ENCODE measurements at regions not wholly inside any gene's neighbourhood (a gene's known extent, or its start where the extent isn't known, plus 50 kb on each side); places are given as distances from the start of the nearest gene placed in this dataset.

DNA sequence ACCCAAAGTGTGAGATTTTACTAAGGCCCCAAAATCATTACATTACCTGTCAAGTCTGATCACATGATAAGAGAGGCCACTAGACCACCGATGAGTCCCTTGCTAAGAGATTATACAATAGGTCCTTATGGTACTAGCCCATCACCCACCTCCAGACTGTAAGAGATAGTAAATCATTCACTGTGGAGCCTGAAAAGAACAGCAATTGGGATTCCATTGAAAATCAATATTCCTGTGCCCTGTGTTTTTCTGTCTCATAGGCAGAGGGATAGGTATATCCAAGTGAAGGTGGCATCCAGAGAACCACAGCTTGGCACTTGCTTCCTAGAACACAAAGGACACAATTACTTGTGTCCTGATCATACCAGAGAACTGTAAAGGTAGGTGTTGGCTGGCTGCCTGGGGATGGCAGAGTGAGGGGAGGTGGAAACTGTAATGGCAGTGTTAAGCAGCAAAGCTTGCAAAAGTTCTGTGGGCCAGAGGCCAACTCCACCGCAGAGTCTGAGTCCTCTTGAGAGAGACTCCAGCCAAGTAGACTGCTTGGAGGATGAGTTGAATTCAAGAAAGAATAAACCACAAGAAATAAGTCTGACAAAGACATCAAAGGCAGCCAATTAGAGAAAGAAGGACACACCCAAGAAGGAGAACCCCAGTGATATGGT is 102.0 kb upstream of the PIEZO2 start:
- Histone ChIP-seq H3K4me1 (no peaks in the 10 kb centered on the region), H3K27ac (no peak overlapping the region), H3K27me3 (no peaks in the 10 kb centered on the region), H3K36me3 (no peaks in the 10 kb centered on the region), H3K9me3 (no peaks in the 10 kb centered on the region), H3K4me3 (no peak overlapping the region)
- TF ChIP-seq POLR2AphosphoS5 (IDR thresholded peaks at IDR 0.05) (no peak), EP300 (IDR thresholded peaks at IDR 0.05) (no peak), POLR2A (IDR thresholded peaks at IDR 0.05) (no peak)
- TF ChIP-seq, protein P1, sequence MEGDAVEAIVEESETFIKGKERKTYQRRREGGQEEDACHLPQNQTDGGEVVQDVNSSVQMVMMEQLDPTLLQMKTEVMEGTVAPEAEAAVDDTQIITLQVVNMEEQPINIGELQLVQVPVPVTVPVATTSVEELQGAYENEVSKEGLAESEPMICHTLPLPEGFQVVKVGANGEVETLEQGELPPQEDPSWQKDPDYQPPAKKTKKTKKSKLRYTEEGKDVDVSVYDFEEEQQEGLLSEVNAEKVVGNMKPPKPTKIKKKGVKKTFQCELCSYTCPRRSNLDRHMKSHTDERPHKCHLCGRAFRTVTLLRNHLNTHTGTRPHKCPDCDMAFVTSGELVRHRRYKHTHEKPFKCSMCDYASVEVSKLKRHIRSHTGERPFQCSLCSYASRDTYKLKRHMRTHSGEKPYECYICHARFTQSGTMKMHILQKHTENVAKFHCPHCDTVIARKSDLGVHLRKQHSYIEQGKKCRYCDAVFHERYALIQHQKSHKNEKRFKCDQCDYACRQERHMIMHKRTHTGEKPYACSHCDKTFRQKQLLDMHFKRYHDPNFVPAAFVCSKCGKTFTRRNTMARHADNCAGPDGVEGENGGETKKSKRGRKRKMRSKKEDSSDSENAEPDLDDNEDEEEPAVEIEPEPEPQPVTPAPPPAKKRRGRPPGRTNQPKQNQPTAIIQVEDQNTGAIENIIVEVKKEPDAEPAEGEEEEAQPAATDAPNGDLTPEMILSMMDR (IDR thresholded peaks at IDR 0.05): no peak
- no peak for DNase-seq (ENCODE audit: low spot score in 2 of 2)
- 51% methylated on average over 2 of the region's 2 CpGs for WGBS

- TF ChIP-seq POLR2AphosphoS5 (IDR thresholded peaks at IDR 0.05) (no peak), EP300 (IDR thresholded peaks at IDR 0.05) (no peak), POLR2A (IDR thresholded peaks at IDR 0.05) (no peak)
- TF ChIP-seq, protein P1 (IDR thresholded peaks at IDR 0.05): no peak
- Histone ChIP-seq H3K36me3 (no peaks in the 10 kb centered on the region), H3K27me3 (no peaks in the 10 kb centered on the region), H3K9me3 (no peaks in the 10 kb centered on the region), H3K4me3 (no peak overlapping the region), H3K4me1 (no peaks in the 10 kb centered on the region), H3K27ac (no peak overlapping the region)
- 78% methylated on average over 2 of the region's 2 CpGs for WGBS
- DNase-seq (ENCODE audit: low spot score in 2 of 2): no peak
Observed at GRCh38 chr18:11249391-11249790, 100.0 kb upstream of the PIEZO2 start.

DNA sequence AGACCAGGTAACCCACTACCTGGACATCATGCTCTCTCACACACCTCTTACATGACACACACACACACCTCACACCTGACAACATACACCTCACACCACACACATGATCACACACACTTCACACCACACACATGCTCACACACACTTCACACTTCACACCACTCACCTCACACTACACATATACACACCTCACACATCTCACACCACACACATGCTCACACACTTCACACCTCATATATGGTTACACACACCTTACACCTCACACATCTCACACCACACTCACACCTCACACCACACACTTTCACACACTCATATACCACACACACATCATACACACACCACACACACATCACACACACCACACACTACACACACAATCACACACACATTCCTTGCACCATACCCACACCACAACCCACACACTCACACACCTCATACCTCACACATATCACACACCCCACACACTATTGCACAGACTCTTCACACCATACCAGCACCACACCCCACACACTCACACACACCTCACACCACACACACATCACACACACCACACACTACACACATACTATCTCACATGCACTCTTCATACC is 98.1 kb upstream of the PIEZO2 start:
- DNase-seq (ENCODE audit: low spot score in 2 of 2): no peak
- no peaks in the 10 kb centered on the region for H3K36me3 ChIP-seq
- H3K9me3 ChIP-seq: no peaks in the 10 kb centered on the region
- H3K27me3 ChIP-seq: no peaks in the 10 kb centered on the region
- no peaks in the 10 kb centered on the region for H3K4me1 ChIP-seq
- TF ChIP-seq, protein P1 (IDR thresholded peaks at IDR 0.05): no peak
- TF ChIP-seq POLR2AphosphoS5 (IDR thresholded peaks at IDR 0.05): no peak
- H3K27ac ChIP-seq: no peak overlapping the region
- H3K4me3 ChIP-seq: no peak overlapping the region

DNA sequence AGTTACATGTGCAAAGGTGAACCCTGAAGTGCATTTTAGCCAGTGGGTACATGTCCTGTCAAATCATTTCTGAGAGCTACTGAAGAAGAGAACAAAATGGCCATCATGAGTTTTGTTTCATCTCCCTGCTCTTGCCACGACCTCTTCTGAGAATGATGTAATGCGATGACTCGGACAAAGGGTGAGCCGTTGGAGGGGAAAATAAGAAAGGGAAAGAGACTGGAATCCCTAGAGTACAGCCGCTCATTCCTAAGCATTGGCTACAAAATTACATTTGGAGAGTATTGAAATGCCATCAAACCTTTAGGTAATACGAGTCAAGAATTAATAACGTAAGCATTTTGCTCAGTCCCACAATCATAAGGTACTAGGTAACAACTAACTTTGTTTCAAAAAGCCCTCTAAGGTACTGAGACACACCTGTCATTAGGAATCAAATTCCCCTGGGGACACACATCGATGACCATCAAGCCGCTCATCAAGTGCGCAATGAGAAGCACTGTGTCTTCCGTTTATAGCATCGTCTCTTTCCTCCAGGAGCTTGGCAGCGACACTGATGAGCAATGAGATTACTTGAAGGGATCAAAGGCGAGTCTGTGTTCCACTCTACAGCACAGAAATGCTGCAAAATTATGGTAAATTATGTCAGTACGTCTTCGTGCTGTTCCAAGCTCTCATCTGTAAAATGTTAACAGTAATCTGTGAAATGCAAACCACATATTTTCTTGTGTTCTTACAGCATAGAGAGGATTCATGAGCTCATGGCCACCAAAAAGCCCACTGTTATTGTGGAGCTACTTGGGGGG is 97.3 kb upstream of the PIEZO2 start:
- H3K27ac ChIP-seq: no peak overlapping the region
- no peaks in the 10 kb centered on the region for H3K36me3 ChIP-seq
- no peak overlapping the region for H3K4me3 ChIP-seq
- H3K4me1 ChIP-seq: no peaks in the 10 kb centered on the region
- no peaks in the 10 kb centered on the region for H3K9me3 ChIP-seq
- no peak for TF ChIP-seq POLR2AphosphoS5 (IDR thresholded peaks at IDR 0.05)
- no peak for TF ChIP-seq EP300 (IDR thresholded peaks at IDR 0.05)
- TF ChIP-seq, protein P1 (IDR thresholded peaks at IDR 0.05): no peak
- no peak for TF ChIP-seq POLR2A (IDR thresholded peaks at IDR 0.05)
- whole genome bisulfite sequencing: 59% methylated on average over 16 of the region's 16 CpGs
- H3K27me3 ChIP-seq: no peaks in the 10 kb centered on the region
- DNase-seq (ENCODE audit: low spot score in 2 of 2): no peak

DNA sequence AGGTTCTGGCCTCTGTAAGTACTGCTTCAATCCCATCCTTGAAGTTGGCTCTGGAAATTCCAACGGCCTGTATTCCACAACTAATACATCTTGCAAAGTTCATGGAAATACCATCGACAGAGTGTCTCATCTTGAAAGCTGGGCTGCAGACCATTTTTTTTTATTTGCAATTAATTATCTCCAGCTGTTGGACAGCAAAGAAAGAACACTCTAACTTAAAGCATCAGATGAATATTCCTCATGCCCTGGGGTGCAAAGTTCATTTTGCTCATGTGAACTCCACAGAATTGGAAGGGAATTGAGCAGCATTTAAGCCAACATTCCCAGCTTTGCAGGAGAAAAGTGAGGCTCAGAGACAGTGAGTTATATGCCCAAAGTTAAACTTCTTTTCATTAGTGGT is 96.5 kb upstream of the PIEZO2 start:
- H3K27me3 ChIP-seq: no peaks in the 10 kb centered on the region
- TF ChIP-seq POLR2AphosphoS5 (IDR thresholded peaks at IDR 0.05) (no peak), EP300 (IDR thresholded peaks at IDR 0.05) (no peak), POLR2A (IDR thresholded peaks at IDR 0.05) (no peak)
- TF ChIP-seq, protein P1 (IDR thresholded peaks at IDR 0.05): no peak
- DNase-seq (ENCODE audit: low spot score in 2 of 2): no peak
- no peak overlapping the region for H3K27ac ChIP-seq
- H3K9me3 ChIP-seq: no peaks in the 10 kb centered on the region
- H3K4me3 ChIP-seq: no peak overlapping the region
- H3K36me3 ChIP-seq: no peaks in the 10 kb centered on the region
- 39% methylated on average over 2 of the region's 2 CpGs for WGBS
- H3K4me1 ChIP-seq: no peaks in the 10 kb centered on the region
